NCI-H1092 (cell line): ENCODE measurements at regions not wholly inside any gene's neighbourhood (a gene's known extent, or its start where the extent isn't known, plus 50 kb on each side); places are given as distances from the start of the nearest gene placed in this dataset.

ENCODE experiments used
- DNase-seq: peaks from one replicate; lab custom pipeline; 2025; lab: John Stamatoyannopoulos, UW

DNA sequence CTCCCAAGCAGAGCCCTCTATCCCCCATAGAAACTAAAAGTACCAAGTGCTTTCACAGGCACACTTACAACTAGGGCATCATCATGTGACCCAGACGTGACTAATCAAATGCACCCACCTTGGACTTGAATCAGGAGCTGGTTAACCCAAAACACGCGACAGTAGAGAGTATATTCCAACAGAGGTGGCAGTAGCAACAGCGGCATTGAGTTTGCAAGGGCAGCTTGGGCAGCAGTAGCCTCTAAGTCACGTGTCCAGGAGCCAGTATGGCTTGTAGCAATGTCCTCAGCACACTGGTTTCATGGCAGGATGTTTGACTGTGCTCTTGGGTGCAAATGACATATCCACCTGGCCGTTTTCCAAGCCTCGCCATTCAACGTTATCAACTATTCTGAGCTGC lies 73.4 kb upstream of the DNAH5 start:
- no peak for DNase-seq

- DNase-seq = no peak
These were observed 72.1 kb upstream of the DNAH5 start for GRCh38 chr5:14016549-14016948.

DNA sequence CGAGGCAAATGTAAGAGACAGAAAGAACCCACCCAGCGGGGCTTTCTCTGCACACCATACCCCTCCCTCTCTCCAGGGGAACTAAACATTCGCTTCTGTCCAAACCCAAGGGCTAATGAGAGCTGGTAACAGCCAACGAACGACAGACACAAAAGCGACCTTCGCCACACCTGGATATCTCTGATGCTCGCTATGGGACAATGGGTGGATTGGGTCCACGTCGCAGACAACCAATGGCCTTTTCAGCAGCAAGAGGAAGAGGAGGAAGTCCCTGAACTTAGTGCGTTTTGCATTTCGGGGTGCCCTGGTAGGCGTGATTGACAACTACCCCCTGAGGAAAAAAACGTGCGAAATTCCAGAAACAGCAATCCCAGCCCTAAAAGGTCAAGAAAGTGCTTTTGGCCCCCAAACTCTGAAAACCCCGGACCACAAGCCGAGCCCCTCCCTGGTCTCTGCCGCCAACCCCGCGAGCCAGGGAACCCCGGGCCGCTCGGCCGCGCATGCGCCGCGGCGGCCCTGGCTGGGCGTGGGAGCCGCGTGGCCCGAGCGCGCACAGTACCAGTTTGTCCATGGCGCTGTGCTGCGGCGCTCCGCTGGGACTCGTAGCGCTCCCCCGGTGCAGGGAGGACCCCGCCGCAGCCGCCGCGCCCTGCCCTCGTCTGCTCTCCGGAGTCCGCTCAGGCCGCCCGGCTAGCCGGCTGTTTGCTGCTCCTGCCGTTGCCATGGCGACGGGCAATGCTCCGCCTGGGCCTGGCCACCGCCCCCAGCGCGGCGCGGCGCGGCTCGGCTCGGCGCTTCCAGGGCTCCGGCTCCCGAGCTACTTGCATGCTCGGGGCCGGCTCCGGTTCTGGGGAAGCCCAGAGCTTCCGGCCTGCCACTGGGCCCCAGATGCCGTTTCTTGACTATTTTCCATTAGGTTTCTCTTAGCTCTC lies 66.9 kb upstream of the DNAH5 start:
- peak; percentile 92 for DNase-seq

DNA sequence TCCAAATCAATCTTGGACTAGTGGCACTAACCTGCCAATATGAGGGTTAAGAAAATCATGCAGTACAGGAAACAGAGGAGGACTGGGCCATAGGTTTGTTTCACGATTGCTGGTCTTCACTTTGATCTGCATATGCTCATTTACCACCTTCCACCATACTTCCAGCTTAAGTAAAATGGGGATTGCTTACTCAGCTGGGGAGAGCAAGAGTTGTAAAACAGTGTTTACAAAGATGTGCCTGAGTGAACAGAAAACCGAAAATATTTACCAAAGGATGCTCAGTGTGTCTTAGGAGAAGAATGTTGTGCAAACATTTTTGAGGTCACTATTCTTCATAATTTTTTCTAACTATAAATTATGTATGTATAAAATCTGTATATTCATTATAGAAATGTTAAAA lies 65.1 kb upstream of the DNAH5 start:
- no peak for DNase-seq

- no peak for DNase-seq
These were observed 64.4 kb upstream of the DNAH5 start for GRCh38 chr5:14008819-14009311.

DNA sequence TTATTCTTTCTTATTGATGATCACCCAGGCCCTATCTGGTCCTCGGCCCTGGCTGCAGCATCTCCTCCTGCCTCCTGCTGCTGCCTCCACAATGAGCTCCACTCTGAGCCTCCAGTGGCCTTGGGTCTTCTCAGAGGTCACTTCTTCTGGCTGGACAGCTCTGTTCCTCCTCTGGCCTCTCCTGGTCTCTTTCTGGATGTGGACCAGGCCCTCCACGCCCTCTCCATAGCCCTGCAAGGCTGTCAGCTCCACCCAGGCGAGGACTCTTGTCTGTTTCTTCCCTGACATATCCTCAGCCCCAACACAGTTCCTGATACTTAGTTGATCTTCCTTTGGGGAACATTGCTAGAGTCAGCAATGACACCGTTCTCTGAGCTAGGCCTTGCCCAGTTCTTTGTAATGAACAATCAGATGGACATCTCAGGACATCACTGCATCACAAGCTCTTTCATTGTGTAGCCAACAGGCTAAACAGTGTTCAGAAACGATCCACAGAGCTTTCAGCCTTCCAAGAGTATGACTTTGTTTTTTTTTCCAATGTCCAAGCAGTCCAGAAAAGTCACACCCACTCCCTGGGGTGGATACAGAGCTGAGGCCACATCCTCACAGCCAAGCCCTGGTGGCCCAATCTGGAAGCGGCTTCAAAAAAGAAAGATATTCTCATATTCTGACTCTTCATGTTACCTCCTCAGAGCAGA lies 62.5 kb upstream of the DNAH5 start:
- DNase-seq = no peak

DNA sequence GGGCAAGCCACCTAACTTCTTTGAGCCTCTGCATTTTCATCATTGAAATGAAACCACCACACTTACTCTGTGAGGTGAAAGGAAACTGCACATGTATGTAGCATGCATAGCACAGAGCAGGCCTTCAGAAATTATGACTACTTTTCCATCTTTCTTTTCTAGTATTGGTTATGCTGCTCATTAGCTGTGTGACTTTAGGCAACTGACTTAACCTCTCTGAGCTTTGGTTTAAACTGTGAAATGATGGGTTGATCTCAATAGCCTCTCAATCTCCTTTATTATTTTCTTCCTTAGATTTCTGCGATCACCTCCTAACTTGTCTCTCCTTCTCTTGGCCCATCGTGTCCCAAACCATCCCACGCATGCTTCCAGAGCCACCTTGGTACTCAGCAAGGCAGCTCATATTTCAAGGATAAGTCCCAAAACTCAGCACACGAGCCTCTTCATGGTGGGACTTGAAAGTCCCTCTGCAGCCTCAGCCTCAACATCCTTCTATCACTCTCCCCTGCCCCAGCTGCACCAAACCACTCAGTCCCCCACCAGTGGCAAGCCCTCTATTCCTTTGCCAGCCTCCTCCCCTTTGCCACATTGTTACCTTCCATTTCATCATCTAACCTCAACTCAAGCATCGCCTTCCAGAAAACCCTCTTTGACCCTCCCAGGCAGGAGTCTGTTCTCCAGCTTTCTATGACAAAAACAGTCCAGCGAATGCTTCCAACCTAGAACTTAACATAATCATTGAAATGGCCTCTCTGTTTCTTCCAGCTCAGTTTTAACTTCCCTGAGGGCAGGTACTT lies 60.3 kb upstream of the DNAH5 start:
- no peak for DNase-seq

DNA sequence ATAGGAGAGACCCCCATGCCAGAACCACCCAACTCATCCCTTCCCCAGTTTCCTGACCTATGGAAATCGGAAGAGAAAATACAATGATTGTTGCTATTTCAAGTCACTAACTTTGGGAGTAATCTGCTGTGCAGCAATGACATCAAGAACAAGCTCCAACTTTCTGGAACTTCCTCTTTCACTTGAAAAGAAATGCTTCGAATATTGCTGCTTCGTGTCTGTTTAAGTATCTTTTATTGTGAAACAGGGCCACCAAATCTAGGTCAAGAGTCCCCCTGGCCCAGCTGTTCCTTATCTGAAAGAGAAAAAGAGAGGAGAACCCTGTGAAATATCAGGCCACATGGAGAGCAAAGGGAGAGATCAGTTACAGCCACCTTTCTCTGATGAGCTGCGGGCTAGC lies 59.4 kb upstream of the DNAH5 start:
- no peak for DNase-seq

GRCh38 chr5:14003513-14003912 lies 59.0 kb upstream of the DNAH5 start:
- DNase-seq = no peak

GRCh38 chr5:13998254-13998653 lies 53.8 kb upstream of the DNAH5 start:
- no peak for DNase-seq

GRCh38 chr5:13997514-13997913 lies 53.0 kb upstream of the DNAH5 start:
- DNase-seq = no peak

DNA sequence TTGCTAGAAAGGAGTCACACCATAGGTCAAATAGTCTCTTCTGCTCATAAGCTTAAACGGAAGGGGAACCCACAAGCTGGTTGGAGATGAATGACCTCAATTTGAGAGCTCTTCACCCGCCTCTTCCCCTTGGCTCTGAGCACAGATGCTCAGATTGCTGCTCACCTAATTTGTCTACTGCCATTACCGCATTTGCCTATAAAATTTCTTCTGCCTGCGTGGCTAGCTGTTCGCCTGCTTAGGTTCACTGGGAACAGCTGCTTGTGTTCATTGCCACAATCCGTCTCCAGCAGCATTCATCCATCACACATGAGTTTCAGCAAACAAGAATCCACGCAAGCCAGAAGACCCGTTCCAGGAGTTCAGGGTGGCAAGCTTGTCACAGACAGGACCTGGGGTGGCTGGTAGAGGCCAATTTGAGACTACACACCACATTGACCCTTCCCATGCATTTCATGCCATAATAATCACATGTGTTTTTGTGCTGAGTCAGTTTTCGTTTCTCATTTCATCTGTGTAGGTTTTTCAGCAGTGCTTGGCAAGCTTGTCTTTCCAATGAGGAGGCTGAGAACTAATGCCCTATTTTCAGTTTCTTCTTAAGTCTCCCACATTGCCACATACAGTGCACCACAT lies 50.2 kb upstream of the DNAH5 start:
- peak; percentile 33 for DNase-seq
